GM23248 (cell line): ENCODE measurements at regions not wholly inside any gene's neighbourhood (a gene's known extent, or its start where the extent isn't known, plus 50 kb on each side); places are given as distances from the start of the nearest gene placed in this dataset.

Experiments used
- DNase-seq: peaks from one replicate; pipeline ENCODE4 v3.0.0-alpha.2; 2015
- H2AFZ ChIP-seq: fragments of 200-600 bp; sonication (generic); 2 replicates; pipeline ENCODE4 v1.6.1; 2016; ENCODE audit warnings: antibody characterized with exemption
- H3F3A ChIP-seq: fragments of 200-600 bp; sonication (generic); 2 replicates; pipeline ENCODE4 v1.6.1; 2016; ENCODE audit warnings: mild to moderate bottlenecking, antibody characterized with exemption, mixed run types; ENCODE audit not compliant: insufficient read depth
- H3K27ac ChIP-seq: fragments of 200-600 bp; sonication (generic); 2 replicates; pipeline ENCODE4 v1.5.1; 2016; ENCODE audit warnings: mild to moderate bottlenecking
- H3K27me3 ChIP-seq: fragments of 200-600 bp; sonication (generic); replicated peaks from 2 replicates; pipeline ENCODE4 v1.6.1; 2016; ENCODE audit warnings: mild to moderate bottlenecking; ENCODE audit not compliant: insufficient read depth
- H3K36me3 ChIP-seq: fragments of 200-600 bp; sonication (generic); 2 replicates; pipeline ENCODE4 v1.6.1; 2016; ENCODE audit warnings: low read depth, mild to moderate bottlenecking
- H3K4me1 ChIP-seq: fragments of 200-600 bp; sonication (generic); 2 replicates; pipeline ENCODE4 v1.6.1; 2016; ENCODE audit warnings: mild to moderate bottlenecking; ENCODE audit not compliant: insufficient read depth
- H3K4me2 ChIP-seq: fragments of 200-600 bp; sonication (generic); one replicate; pipeline ENCODE4 v1.6.1; 2016; ENCODE audit warnings: mild to moderate bottlenecking; ENCODE audit not compliant: unreplicated experiment
- H3K4me3 ChIP-seq: fragments of 200-600 bp; sonication (generic); 2 replicates; pipeline ENCODE4 v1.5.1; 2016; ENCODE audit warnings: mild to moderate bottlenecking
- H3K79me2 ChIP-seq: fragments of 200-600 bp; sonication (generic); 2 replicates; pipeline ENCODE4 v1.6.1; 2016; ENCODE audit warnings: mild to moderate bottlenecking; ENCODE audit not compliant: insufficient read depth
- H3K9ac ChIP-seq: fragments of 200-600 bp; sonication (generic); 2 replicates; pipeline ENCODE4 v1.6.1; 2016; ENCODE audit warnings: mild to moderate bottlenecking
- H3K9me2 ChIP-seq: fragments of 200-600 bp; sonication (generic); 2 replicates; pipeline ENCODE4 v1.6.1; 2016; ENCODE audit warnings: mixed run types, mild to moderate bottlenecking, moderate library complexity; ENCODE audit not compliant: insufficient read depth
- H3K9me3 ChIP-seq: fragments of 200-600 bp; sonication (generic); one replicate; pipeline ENCODE4 v1.6.1; 2017; ENCODE audit warnings: low read depth
- H4K20me1 ChIP-seq: fragments of 200-600 bp; sonication (generic); 2 replicates; pipeline ENCODE4 v1.6.0; 2016; ENCODE audit not compliant: insufficient read depth
- EZH2 ChIP-seq: fragments of 200-600 bp; sonication (generic); IDR thresholded peaks from 2 replicates; pipeline ENCODE4 v1.6.1; 2018; ENCODE audit warnings: antibody characterized with exemption, mild to moderate bottlenecking; ENCODE audit not compliant: insufficient read depth, poor library complexity, severe bottlenecking
- EZH2phosphoT487 ChIP-seq: fragments of 200-600 bp; sonication (generic); IDR thresholded peaks from 2 replicates; pipeline ENCODE4 v1.6.1; 2018; ENCODE audit warnings: antibody characterized with exemption, moderate library complexity, mild to moderate bottlenecking, low read depth; ENCODE audit not compliant: insufficient read depth
- WGBS, 2 experiments: methylation state at CpG; one replicate each; pipeline ENCODE4 v1.1.6; 2015 to 2017; ENCODE audit warnings: low lambda C conversion rate in 2 of 2, low coverage in 1 of 2; ENCODE audit errors: missing lambda C conversion rate in 2 of 2; 5-methylcytosine and 5-hydroxymethylcytosine counted together
- in situ Hi-C: fragments of 300-500 bp; cut with MboI; formaldehyde crosslinking; loops from 2 replicates; pipeline ENCODE4 v1.15.0; 2020

DNA sequence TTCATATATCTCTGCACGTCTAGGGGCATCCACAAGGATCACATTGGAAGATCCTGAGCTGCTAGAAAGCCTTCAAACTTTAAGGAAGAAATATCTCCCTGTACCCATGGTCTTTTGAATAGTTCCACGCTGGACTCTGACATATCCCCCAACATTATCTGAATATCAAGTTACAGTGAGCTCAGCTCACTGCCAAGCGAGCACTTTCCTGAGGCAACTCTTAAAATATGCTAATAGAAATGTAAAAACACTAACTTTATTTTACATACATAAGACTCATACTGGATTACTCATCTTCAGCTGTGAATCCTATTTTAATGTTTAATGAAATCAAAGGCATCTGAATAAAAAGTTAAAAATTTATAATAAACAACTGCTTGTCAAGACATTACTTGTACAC, 420.2 kb upstream of the CCDC54 start:
- Histone ChIP-seq H3K27me3 (no peaks in the 10 kb centered on the region), H3K4me2 (peak overlapping the region; percentile 9), H2AFZ (peak overlapping the region; percentile 37; the same call in 1 of the 2 replicates), H3K9ac (no peak overlapping the region), H3F3A (no peaks in the 10 kb centered on the region), H3K4me3 (no peak overlapping the region), H3K9me2 (no peaks in the 10 kb centered on the region; the same call in 1 of the 2 replicates), H3K9me3 (no peaks in the 10 kb centered on the region), H4K20me1 (no peaks in the 10 kb centered on the region), H3K27ac (no peak overlapping the region), H3K36me3 (no peaks in the 10 kb centered on the region), H3K79me2 (no peaks in the 10 kb centered on the region), H3K4me1 (0 out of 2 replicates have a peak, but pooled peaks cover 8% of the 10 kb centered on the region)
- in situ Hi-C loops: no loop called here
- peak; percentile 34 for DNase-seq
- WGBS, 2 experiments: 34 to 47% methylated on average over 3 of the region's 3 CpGs
- no peak for TF ChIP-seq EZH2
- no peak for TF ChIP-seq EZH2phosphoT487

DNA sequence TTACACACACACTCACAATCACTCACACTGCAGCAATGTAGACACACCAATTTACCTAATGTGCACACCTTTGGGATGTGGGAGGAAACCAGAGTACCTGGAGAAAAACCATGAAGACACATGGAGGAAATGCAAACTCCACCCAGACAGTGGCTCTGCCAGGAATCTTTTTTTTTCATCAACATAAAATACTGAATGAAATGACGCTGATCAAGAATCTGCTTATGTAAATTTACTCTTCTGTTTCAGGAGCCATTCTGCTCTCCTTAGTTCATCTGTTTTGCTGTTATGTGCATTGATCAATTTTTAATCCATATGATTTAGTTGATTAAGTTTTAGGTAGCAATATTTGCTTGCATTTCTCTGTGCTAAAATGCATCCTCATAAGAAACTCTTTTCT, 414.2 kb upstream of the CCDC54 start:
- peak overlapping the region; percentile 68 for H2AFZ ChIP-seq
- H3K9me3 ChIP-seq: no peaks in the 10 kb centered on the region
- no peaks in the 10 kb centered on the region; the same call in 1 of the 2 replicates for H3K9me2 ChIP-seq
- no peak for TF ChIP-seq EZH2
- no peak for TF ChIP-seq EZH2phosphoT487
- no peak for DNase-seq
- H3K4me1 ChIP-seq: peaks cover 13% of the 10 kb centered on the region
- no peaks in the 10 kb centered on the region for H3K79me2 ChIP-seq
- H3F3A ChIP-seq: no peaks in the 10 kb centered on the region
- in situ Hi-C loops: no loop called here
- no peaks in the 10 kb centered on the region for H4K20me1 ChIP-seq
- no peak overlapping the region for H3K9ac ChIP-seq
- no peaks in the 10 kb centered on the region for H3K36me3 ChIP-seq
- H3K4me3 ChIP-seq: no peak overlapping the region
- H3K27me3 ChIP-seq: no peaks in the 10 kb centered on the region
- H3K4me2 ChIP-seq: peak overlapping the region; percentile 38
- 97% methylated on average over 1 of the region's 1 CpG for WGBS, 2 experiments
- no peak overlapping the region for H3K27ac ChIP-seq

DNA sequence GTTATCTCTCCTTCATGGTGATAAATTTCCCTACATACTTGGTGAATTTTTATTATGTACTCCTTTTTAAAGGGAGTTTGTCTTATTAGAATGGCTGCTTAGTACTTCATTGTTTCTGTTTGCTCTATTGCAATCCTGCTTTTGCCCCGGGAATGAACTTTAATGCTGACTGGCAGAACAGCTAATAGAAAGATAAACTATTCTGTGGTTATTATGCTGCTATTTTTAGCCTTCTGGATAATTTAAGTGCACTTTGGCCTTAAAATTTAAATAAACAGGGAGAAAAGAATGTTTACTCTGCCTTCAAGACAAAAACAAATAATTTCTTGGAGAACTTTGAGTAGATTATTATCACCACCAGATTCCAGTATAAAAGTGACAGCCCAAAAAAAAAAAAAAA, 413.8 kb upstream of the CCDC54 start:
- Histone ChIP-seq H3F3A (no peaks in the 10 kb centered on the region), H3K9me2 (no peaks in the 10 kb centered on the region; the same call in 1 of the 2 replicates), H4K20me1 (no peaks in the 10 kb centered on the region), H3K4me3 (no peak overlapping the region), H3K9ac (no peak overlapping the region), H3K36me3 (no peaks in the 10 kb centered on the region), H3K27ac (no peak overlapping the region), H3K9me3 (no peaks in the 10 kb centered on the region), H3K27me3 (no peaks in the 10 kb centered on the region), H2AFZ (peak overlapping the region; percentile 68), H3K4me1 (peaks cover 13% of the 10 kb centered on the region), H3K4me2 (peak overlapping the region; percentile 38), H3K79me2 (no peaks in the 10 kb centered on the region)
- TF ChIP-seq EZH2phosphoT487: no peak
- no peak for TF ChIP-seq EZH2
- in situ Hi-C loops: no loop called here
- 0 to 6% methylated on average over 1 of the region's 1 CpG for WGBS, 2 experiments
- peak; percentile 41 for DNase-seq

DNA sequence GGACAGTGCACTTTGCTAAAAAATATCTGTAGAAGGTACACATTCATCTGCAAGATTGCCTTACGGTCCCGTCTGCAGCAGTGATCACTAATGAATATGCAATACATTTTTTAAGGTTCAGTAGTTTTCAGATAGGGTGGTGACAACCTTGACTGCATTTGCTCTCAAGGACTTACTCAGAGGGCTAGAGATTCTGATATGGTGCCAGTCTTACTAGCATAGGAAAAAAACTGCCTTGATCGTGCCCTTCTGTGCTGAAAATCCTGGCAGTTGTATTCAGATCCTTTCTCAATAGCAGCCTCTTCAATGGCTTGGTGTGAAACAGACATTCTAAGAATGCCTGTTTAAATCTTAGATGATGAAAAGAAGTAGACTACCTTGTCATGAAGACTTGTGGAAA, 411.9 kb upstream of the CCDC54 start:
- WGBS, 2 experiments: 60 to 62% methylated on average over 3 of the region's 3 CpGs
- H3K9me3 ChIP-seq: no peaks in the 10 kb centered on the region
- no peak overlapping the region for H2AFZ ChIP-seq
- H3K27me3 ChIP-seq: no peaks in the 10 kb centered on the region
- no peaks in the 10 kb centered on the region for H3K36me3 ChIP-seq
- no peaks in the 10 kb centered on the region for H3F3A ChIP-seq
- no peak overlapping the region for H3K4me3 ChIP-seq
- H4K20me1 ChIP-seq: no peaks in the 10 kb centered on the region
- peaks cover 13% of the 10 kb centered on the region for H3K4me1 ChIP-seq
- no peak overlapping the region for H3K9ac ChIP-seq
- DNase-seq: no peak
- no peaks in the 10 kb centered on the region for H3K9me2 ChIP-seq
- in situ Hi-C loops: no loop called here
- H3K79me2 ChIP-seq: no peaks in the 10 kb centered on the region
- no peak overlapping the region for H3K27ac ChIP-seq
- no peak for TF ChIP-seq EZH2
- no peak for TF ChIP-seq EZH2phosphoT487
- H3K4me2 ChIP-seq: no peak overlapping the region

DNA sequence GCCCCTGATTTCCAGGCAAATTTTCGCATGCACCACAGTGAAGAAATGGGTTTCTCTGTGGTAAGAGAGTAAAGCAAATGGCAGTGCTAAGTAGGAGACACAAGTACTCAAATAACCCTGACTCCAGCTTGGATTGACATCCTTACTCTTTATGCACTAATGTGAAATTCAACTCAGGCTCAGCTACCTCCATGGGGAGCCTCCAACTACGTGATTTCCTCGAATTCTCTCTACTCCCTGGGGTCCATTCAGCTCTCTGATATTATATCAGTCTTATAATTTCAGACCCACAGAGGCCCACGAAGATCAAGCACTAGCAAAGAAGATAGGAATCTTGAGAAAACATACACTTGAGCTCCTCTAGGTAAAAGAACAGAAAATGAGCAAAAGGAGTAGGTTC, 407.6 kb upstream of the CCDC54 start:
- H4K20me1 ChIP-seq: no peaks in the 10 kb centered on the region
- no peak overlapping the region for H3K9ac ChIP-seq
- 63 to 71% methylated on average over 4 of the region's 4 CpGs for WGBS, 2 experiments
- no peaks in the 10 kb centered on the region for H3K79me2 ChIP-seq
- no peak for TF ChIP-seq EZH2
- TF ChIP-seq EZH2phosphoT487: no peak
- H3K4me3 ChIP-seq: no peak overlapping the region
- H3K27me3 ChIP-seq: no peaks in the 10 kb centered on the region
- DNase-seq: no peak
- no peak overlapping the region for H3K27ac ChIP-seq
- H3F3A ChIP-seq: no peaks in the 10 kb centered on the region
- no peak overlapping the region for H3K4me2 ChIP-seq
- H3K36me3 ChIP-seq: no peaks in the 10 kb centered on the region
- in situ Hi-C loops: no loop called here
- H3K4me1 ChIP-seq: no peaks in the 10 kb centered on the region
- no peak overlapping the region for H2AFZ ChIP-seq
- H3K9me3 ChIP-seq: no peaks in the 10 kb centered on the region
- no peaks in the 10 kb centered on the region for H3K9me2 ChIP-seq
